NK-92 (cell line): ENCODE measurements at regions not wholly inside any gene's neighbourhood (a gene's known extent, or its start where the extent isn't known, plus 50 kb on each side); places are given as distances from the start of the nearest gene placed in this dataset.
"Not testable (repeated sequence)": the region's sequence is repeated elsewhere in the genome, so short reads cannot be mapped to it uniquely, and the experiment has no call there.

ENCODE experiments used
- DNase-seq: peaks from one replicate; lab custom pipeline; 2025; ENCODE audit not compliant: unreplicated experiment; lab: John Stamatoyannopoulos, UW

DNA sequence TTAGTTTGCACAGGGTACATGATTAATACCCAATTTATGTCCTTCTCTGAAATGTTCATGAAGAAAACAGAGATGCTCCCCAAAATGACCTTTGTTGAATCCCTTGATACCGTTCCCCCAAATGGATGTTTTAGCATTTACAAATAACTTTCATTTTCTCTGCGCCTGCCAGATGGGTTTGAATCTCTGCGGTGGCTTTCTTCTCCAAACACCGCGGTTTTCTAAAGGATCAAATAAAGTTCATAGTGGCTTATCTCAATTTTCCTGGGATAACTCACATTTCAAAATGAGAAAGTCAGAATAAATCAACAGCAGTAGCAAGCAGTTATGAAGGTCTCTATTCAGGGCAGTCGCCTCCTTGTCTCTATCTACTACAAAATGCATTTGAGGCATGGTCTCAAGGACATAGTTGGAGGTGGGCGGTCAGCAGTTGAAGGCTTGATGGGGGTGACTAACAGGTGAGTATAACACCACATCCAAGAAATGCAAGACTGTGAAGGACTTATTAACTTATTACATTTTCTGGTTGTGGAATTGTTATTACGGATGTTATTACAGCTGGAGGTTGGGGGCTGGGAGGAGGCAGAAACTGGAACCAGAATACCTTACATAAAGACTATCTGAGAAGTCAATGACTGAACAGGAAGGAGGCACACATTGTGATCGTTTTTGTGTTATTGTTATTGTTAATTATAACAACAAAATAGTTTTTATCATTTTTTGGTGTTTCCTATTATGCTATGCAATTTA is 1513.3 kb downstream of the FAM181B start:
- DNase-seq = no peak

DNA sequence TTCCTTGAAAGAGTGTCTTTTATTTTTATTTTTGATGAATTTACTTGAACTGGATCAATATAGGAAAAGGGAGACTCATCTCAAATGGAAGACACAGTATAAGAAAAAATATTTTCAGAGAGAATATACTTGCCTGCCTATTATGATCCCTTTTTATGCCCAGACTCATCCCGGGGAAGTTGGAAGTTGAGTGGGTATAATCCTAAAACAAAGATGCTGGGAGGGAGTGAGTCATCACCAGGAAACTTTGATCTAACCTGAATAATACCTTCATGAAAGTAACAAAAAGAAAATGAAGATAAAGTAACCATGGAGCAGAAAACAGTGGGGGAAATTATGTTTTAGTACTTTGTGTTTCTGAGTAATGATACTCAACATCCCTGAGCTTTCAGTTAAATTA is 1514.0 kb downstream of the FAM181B start:
- DNase-seq = no peak

DNA sequence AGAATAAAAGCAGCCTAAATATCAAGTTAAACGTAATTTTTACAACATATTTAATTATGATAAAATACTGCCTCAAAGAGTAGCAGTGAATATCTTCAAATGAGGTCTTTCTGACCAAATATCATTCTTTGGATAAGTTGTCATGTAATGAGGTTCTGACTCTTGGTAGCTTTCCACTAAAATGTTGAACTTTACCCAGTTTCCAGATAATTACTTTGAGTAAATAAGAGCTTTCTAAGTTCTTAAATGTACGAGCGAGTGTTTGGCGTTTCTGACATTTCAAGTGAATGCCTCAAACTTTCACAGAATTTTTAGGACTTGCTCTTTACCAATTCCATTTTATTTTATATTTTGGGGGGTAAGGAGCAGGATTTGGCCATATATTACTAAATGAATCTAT is 1515.2 kb downstream of the FAM181B start:
- no peak for DNase-seq

DNA sequence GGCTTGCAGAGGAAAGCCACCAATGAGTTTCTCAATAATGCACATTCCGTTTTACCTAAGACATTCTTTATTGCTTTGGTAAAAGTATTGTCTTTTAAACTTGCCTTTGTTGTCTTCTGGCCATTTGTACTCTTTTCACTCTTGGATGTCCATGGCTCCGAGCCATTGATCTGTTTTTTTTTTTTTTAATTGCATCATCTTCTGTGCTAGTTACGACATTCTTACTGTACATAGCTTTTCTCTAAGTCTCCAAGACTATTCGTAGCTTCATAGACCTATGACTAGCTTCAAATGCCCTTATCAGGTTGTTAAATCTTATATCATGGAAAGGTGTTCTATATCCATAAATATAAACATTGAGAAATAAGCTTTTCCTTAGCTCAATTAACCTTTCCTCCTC is 1522.6 kb downstream of the FAM181B start:
- no peak for DNase-seq

DNA sequence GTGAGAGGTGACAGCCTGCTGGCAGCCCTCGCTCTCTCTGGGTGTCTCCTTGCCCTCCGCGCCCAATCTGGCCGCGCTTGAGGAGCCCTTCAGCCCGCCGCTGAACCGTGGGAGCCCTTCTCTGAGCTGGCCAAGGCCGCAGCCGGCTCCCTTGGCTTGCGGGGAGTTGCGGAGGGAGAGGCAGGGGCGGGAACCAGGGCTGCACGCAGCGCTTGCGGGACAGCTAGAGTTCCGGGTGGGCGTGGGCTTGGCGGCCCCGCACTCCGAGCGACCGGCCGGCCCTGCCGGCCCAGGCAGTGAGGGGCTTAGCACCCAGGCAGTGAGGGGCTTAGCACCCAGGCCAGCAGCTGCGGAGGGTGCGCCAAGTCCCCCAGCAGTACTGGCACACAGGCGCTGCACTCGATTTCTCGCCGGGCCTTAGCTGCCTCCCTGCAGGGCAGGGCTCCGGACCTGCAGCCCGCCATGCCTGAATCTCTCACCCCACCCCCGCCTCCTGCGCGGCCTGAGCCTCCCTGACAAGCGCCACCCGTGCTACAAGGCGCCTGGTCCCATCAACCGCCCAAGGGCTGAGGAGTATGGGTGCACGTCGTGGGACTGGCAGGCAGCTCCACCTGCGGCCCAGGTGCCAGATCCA is 1526.1 kb downstream of the FAM181B start:
- no peak for DNase-seq

DNA sequence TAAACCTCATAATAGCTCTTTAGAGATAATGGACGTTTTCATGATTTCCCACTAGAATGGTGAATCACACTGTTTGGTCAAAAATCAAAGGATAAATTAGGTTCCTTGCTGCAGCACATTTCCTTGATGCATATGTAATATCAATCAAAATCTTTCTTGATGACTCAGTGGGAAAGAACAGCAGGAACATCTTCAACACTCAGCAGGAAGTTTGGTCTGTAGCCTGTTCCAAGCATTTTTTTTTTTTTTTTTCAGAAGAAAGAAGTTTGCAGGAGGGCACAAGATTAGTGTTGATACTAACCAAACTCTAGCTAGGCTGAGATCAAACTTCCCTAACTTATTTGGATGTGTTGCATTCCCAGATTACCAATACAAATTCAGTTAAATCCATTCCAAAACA is 1529.8 kb downstream of the FAM181B start:
- no peak for DNase-seq

DNA sequence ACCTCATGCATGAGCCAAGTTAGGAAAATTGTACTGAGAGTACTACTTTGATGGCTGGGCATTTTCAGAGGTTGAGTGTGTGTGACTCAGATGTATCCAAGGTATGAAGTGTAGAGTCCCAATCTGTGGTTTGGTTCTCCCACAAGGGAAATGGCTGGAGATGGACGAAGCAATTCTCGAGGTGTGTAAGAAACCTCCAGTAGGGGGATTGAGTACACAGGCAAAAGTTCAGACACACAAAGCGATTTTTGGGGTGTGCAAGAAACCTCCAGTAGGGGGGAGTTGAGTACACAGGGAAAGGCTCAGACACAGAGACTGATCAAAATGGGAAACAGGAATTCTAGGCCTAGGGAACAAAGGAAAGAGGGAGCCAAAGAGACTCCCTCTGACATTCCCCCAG is 1536.3 kb downstream of the FAM181B start:
- DNase-seq = no peak

DNA sequence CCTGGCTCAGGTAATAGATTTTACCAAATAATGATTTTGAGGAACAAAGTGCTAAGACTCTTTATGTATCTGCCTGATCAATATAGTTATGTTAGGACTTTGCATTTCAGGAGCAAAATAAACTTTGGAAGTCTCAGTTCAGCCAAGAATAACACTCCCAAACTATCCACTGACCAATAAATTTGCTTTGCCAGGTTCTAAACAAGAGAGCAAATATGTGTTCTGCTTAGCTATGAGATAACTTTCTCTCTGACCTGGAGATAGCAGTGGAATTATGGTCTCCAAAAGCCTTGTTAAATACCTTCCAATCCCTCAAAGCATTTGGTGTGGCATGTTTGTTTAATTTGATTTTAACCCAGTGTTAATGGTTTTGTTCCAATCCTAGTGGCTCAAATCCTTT is 1541.1 kb downstream of the FAM181B start:
- DNase-seq = no peak

DNA sequence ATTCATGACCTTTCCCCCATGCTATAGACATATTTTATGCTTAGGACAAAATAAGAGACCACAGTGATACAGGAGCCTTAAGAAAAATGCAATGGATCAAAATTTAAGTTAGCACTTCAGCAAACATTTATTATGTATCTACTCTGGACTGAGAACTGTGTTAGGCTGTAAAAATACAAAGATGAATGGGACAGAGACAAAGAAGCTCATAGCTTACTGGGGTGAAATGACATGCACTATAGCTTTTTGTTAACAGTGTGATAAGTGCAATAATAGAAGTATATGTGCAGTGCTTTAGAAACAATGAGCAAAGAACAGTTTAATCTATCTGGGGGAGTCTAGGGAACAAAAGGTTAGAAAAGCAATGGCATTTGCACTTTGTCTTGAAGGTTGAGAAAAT is 1543.1 kb downstream of the FAM181B start:
- DNase-seq = no peak

DNA sequence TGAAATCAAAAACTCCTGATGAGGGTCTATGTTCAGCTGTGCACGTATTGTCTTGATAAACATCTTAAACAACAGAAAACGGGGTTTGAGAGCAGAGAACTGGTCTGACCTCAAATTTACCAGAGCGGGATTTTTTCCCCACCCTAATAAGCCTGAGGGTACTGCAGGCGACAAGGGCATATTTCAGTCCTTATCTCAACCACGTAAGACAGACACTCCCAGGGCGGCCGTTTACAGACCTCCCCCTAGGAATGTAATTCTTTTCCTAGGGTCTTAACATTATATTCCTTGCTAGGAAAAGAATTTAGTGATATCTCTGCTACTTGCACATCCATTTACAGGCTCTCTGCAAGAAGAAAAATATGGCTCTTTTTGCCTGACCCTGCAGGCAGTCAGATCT is 1546.6 kb downstream of the FAM181B start:
- not testable (repeated sequence) for DNase-seq

DNA sequence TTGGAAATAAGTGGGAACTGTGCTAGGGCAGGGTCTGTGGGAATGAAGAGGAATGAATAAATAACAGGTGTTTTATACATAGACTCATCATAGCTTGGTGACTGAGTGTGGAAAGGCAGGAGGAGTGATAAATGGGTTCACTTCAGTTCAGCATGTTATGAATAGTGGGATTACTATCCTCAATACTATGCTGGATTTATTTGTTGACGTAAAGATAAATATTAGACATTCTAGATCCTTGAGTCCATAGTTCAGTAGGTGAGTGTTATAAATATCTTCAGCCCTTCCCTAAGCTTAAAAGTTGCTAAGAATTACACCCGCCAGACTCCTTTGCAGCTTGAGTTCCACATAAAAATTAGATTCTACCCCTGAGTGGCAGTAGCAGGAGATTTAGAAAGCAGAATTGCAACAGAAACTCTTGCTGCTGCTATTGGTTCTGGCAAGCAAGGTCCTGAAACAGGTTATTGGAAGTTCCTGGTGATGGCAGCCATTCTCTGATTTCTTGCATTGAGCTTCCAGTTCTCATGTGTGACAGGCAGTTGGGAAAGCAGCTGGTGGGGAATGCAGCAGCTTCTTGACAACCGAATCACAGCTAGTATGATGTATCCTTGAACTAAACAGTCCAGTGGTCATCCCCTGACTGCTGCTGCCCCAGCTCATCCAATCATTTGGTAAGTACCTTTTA is 1558.9 kb downstream of the FAM181B start:
- no peak for DNase-seq

DNA sequence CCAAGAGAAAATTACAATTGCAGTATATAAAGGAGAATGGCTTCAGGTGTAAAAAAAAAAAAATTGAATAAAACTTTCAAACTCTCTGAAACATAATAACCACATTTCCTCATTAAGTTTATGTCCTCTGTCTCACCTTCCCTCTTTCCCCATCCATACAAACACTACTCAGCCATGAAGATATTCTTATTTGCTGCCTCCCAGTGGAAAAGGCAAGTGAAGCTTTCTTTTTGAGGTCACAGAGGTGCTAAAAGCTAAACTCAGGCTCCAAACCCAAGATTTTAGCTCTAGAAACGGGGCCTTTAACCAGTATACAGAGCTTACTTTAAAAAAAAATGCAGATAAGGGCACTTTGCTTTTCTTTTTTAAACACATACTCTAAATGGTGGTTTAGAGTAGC is 1568.5 kb downstream of the FAM181B start:
- DNase-seq = no peak

DNA sequence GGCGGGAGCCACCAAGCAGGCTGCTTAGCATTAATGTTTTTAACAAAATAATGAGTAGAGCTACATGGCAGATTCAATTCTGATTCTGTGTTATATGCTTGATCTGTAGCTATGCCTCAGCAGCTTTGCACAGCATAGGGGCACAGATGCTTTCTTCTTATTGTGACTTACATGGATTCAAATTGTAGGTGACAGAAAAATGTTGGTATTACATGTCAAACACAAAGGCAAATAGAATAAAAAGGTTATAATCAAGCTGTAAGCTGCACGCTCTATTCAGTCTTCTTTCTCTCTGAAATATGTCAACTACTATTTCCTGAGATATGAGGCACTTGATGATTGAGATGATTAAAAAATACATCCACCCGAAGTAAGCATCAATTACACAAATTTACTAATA is 1573.8 kb downstream of the FAM181B start:
- DNase-seq = no peak

DNA sequence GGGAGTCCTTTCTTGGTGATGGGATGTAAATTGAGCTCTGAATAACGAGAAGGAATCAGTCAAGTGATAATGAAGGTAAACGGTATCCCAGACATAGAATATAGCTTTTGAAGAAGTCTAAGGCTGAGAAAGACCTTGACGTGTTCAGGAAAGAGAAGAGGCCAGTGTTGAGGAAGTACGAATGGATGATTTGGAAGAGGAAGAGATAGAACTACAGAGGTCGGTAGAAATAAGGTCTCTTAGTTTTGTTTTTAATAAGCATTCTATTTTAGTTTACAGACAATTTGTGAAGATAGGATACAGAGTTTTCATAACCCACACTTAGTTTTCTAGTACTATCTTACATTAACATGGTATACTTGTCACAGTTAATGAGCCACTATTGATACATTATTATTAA is 1598.1 kb downstream of the FAM181B start:
- no peak for DNase-seq

DNA sequence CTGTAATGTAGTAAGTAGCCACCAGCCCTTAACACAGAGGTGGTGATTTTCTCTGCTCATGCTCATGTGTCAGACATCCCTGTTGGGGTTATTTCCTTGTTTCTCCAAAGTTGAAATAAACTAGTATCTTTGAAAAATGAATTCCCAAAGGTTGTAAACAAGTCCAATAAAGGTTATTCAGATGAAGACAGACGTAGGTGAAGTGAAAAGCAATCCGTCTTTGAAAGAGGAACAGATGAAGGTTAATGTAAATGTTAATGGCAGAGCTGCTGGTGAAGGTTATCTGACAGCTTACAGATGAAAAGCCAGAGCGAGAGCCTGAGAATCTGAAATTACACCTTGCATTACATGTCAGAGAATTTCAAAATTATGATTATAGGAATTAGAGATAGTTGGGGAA is 1604.0 kb downstream of the FAM181B start:
- DNase-seq = no peak

DNA sequence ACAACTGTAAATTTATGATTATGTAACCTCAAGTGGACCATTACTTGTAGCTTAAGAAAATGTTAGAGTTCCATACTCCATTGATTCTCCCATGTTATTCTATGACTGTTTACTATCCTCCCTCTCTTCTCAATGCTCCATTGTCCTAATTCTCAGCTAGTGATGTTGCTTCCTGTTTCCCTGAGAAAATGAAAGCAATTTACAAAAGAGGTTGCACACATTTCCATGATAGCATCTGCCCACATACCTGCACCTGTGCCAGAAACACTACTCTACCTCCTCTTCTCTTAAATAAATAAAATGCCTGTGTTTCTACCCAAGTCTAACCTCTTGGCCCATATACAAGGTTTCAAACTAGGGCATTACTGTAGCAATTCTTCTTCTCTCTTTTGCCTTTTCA is 1620.9 kb downstream of the FAM181B start:
- DNase-seq = no peak

DNA sequence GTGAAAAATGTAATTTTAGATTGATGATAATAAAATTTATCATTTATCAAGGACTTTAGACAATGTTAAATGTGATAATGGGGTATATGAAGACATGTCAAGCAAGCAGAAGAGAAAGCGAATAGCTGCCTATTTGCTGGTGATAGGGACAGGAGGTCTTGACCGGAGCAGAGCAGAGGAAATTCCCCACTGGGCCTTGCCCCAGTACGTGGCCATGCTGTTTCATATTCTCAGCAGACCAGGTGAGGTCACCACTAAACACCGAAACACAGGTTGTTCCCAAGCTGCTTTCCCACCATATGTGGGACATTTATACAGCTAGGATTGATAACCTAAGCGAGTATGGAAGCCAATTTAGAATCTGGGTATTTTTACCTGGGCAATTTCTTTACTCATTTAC is 1629.6 kb downstream of the FAM181B start:
- DNase-seq = no peak

DNA sequence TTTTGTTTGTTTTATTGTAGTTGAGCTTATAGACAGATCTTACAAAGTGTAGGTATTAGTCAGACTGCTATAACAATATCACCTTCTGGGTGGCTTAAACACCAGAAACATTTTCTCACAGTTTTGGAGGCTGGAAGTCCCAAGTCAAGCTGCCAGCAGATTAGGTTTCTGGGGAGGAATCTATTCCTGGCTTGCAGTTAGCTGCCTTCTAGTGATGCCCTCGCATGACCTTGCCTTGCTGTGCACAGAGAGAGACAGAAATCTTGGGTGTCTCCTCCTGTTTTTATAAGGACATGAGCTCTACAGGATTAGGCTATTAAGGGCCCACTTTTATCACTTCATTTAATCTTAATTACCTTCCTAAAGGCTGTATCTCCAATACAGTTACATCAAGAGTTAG is 1635.2 kb downstream of the FAM181B start:
- DNase-seq = no peak

DNA sequence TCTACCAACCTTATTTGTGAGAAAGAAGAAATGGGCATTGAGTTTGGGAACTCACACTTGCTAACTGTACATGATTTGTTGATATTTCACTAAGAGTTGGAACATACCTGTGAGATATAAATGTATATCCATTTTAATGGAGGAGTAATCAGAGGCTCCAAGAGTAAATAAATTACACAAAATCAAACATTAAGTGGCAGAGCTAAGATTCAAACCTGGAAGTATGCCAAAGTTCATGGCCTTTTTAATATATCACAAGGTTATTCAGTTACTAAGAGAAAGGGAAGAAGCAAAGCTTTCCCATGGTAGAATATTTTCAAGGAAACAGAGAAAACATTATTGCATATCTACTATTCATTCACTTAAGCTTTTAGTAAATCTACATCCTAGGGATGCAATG is 1641.1 kb downstream of the FAM181B start:
- no peak for DNase-seq

DNA sequence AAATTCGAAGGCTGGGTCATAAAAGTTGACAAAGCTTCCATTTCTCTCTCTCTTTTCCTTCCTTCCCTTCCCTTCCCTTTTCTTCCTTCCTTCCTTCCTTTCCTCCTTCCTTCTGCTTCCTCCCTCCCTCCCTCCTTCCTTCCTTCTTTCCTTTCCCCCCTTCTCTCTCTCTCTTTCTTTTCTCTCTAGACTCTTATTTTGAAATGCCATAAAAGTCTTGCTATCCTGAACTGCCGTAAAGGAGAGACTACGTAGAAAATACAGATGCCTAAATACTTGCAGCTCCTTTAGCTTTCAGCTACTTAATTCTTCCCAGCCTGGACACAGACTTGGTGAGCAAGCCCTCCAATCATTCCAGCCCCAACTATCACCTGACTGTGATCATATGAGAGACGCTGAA is 1644.4 kb downstream of the FAM181B start:
- no peak for DNase-seq

DNA sequence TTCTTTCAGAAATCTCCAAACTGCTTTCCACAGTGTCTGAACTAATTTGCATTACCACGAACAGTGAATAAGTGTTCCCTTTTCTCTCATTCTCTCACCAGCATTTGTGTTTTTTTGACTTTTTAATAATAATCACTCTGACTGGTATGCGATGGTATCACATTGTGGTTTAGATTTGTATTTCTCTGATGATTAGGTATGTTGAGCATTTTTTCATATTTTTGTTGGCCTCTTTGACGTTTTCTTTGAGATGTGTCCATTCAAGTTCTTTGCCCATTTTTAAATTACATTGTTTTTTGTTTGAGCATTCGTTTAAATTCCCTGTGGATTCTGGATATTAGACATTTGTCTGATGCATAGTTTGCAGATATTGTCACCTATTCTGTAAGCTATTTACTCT is 1639.6 kb upstream of the TENM4 start:
- DNase-seq = no peak

DNA sequence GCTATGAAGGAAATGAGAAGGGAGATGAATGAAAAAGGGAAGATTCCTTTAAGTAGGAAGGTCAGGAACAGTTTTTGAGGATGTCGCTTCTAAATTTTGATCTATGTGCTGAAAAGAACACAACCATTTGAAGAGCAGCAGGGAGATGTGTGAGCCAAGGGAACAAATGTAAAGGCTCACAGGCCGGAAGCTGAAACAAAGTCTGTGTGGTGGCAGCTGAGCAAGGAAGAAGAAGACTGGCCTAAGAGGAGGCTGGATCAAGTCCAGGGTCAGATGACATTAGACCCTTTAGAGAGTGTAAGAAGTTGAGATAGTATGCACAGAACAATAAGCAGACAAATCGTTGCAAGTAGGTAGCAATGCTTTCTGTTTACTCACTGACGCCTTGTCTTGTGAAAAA is 1631.4 kb upstream of the TENM4 start:
- DNase-seq = no peak
